ENCODE measurements at regions not wholly inside any gene's neighbourhood (a gene's known extent, or its start where the extent isn't known, plus 50 kb on each side); places are given as distances from the start of the nearest gene placed in this dataset.
"Not testable (repeated sequence)": the region's sequence is repeated elsewhere in the genome, so short reads cannot be mapped to it uniquely, and the experiment has no call there.

GRCh38 chr6:6825193-6825784, 236.8 kb downstream of the LY86 start:
- Histone ChIP-seq H3K4me3 (no peak overlapping the region), H3K27ac (peak overlapping the region in 20 of 21 experiments; percentile 0 to 83 (median 62))

GRCh38 chr6:6826095-6826901, 237.8 kb downstream of the LY86 start:
- H3K4me3 ChIP-seq: no peak overlapping the region
- H3K27ac ChIP-seq: peak overlapping the region in 19 of 21 experiments; percentile 7 to 83 (median 61)

GRCh38 chr6:6826961-6827360, 238.4 kb downstream of the LY86 start:
- H3K27ac ChIP-seq: peak overlapping the region in 17 of 21 experiments; percentile 6 to 83 (median 62)
- no peak overlapping the region for H3K4me3 ChIP-seq

GRCh38 chr6:6829872-6830685, 241.6 kb downstream of the LY86 start:
- no peak overlapping the region for H3K27ac ChIP-seq
- H3K4me3 ChIP-seq: no peak overlapping the region

- not testable (repeated sequence) for H3K4me3 ChIP-seq, H3K27ac ChIP-seq
These were observed 242.2 kb downstream of the LY86 start for GRCh38 chr6:6830686-6831063.

- H3K4me3 ChIP-seq: no peak overlapping the region
- no peak overlapping the region for H3K27ac ChIP-seq
These were observed 243.9 kb downstream of the LY86 start for GRCh38 chr6:6832439-6832838.

- Histone ChIP-seq H3K4me3 (no peak overlapping the region), H3K27ac (no peak overlapping the region)
These were observed 246.1 kb downstream of the LY86 start for GRCh38 chr6:6834356-6835222.

GRCh38 chr6:6835223-6835503, 246.6 kb downstream of the LY86 start:
- no peak overlapping the region for H3K27ac ChIP-seq
- no peak overlapping the region for H3K4me3 ChIP-seq

- Histone ChIP-seq H3K27ac (no peak overlapping the region), H3K4me3 (no peak overlapping the region)
These were observed 248.3 kb downstream of the LY86 start for GRCh38 chr6:6836609-6837406.

GRCh38 chr6:6837541-6838080, 249.1 kb downstream of the LY86 start:
- Histone ChIP-seq H3K4me3 (no peak overlapping the region), H3K27ac (no peak overlapping the region)

GRCh38 chr6:6840831-6841291, 252.3 kb downstream of the LY86 start:
- Histone ChIP-seq H3K27ac (peak overlapping the region in 2 of 21 experiments; percentile 3 to 25), H3K4me3 (no peak overlapping the region)

GRCh38 chr6:6841571-6841970, 253.1 kb downstream of the LY86 start:
- Histone ChIP-seq H3K4me3 (no peak overlapping the region), H3K27ac (peak overlapping the region in 1 of 21 experiments; percentile 3)

GRCh38 chr6:6842291-6842690, 253.8 kb downstream of the LY86 start:
- no peak overlapping the region for H3K4me3 ChIP-seq

GRCh38 chr6:6843057-6843627, 254.6 kb downstream of the LY86 start:
- H3K4me3 ChIP-seq: no peak overlapping the region
- no peak overlapping the region for H3K27ac ChIP-seq

More at GRCh38 chr6:6842291-6842690, 253.8 kb downstream of the LY86 start:
- no peak overlapping the region for H3K27ac ChIP-seq

- Histone ChIP-seq H3K27ac (no peak overlapping the region), H3K4me3 (no peak overlapping the region)
These were observed 255.3 kb downstream of the LY86 start for GRCh38 chr6:6843777-6844176.

GRCh38 chr6:6844530-6844929, 256.0 kb downstream of the LY86 start:
- Histone ChIP-seq H3K27ac (no peak overlapping the region), H3K4me3 (no peak overlapping the region)

- Histone ChIP-seq H3K4me3 (no peak overlapping the region), H3K27ac (no peak overlapping the region)
These were observed 257.1 kb downstream of the LY86 start for GRCh38 chr6:6845603-6846002.

- H3K27ac ChIP-seq: no peak overlapping the region
- no peak overlapping the region for H3K4me3 ChIP-seq
These were observed 259.1 kb downstream of the LY86 start for GRCh38 chr6:6847591-6847990.
